ENCODE measurements at regions not wholly inside any gene's neighbourhood (a gene's known extent, or its start where the extent isn't known, plus 50 kb on each side); places are given as distances from the start of the nearest gene placed in this dataset.

GRCh38 chr7:121505540-121506182 is 109.6 kb upstream of the FAM3C start:
- Histone ChIP-seq H3K9me1 (ENCODE audit: control insufficient read depth, extremely low read depth, insufficient read depth, low read length) (no peaks in the 10 kb centered on the region), H3K4me1 (ENCODE audit: control insufficient read depth, extremely low read depth, insufficient read depth, low read length) (peaks cover 11% of the 10 kb centered on the region), H3K79me2 (ENCODE audit: control insufficient read depth, insufficient read depth, low read length) (no peaks in the 10 kb centered on the region), H3K4me2 (ENCODE audit: control insufficient read depth, extremely low read depth, insufficient read depth, low read depth, low read length) (no peak overlapping the region), H3K9me3 (ENCODE audit: control insufficient read depth, low read depth, low read length) (peaks cover 25% of the 10 kb centered on the region), H4K20me1 (ENCODE audit: control insufficient read depth, extremely low read depth, insufficient read depth, low read length) (no peaks in the 10 kb centered on the region), H3K36me3 (ENCODE audit: control insufficient read depth in 2 of 2, extremely low read depth in 1 of 2, insufficient read depth in 2 of 2, low read length in 2 of 2) (no peaks in the 10 kb centered on the region), H2AFZ (ENCODE audit: control insufficient read depth, low read length) (no peak overlapping the region), H3K27ac (ENCODE audit: control insufficient read depth, insufficient read depth, low read length) (peak overlapping the region; percentile 49), H3K27me3 (ENCODE audit: control insufficient read depth, extremely low read depth, insufficient read depth, low read length) (no peaks in the 10 kb centered on the region), H3K9ac (ENCODE audit: control insufficient read depth, extremely low read depth, insufficient read depth, low read length) (no peak overlapping the region), H3K4me3 (ENCODE audit: control insufficient read depth in 2 of 3, extremely low read depth in 1 of 3, insufficient read depth in 2 of 3, low read depth in 1 of 3, low read length in 3 of 3) (no peak overlapping the region)
- dilution Hi-C loops (cut with MboI; ENCODE audit: extremely low pct_ligation_motif_present, low sequenced_read_pairs) = no loop called here
- DNase-seq (ENCODE audit: low read depth, low spot score) (no peak), FAIRE-seq (no peak)
- TF ChIP-seq EZH2 (IDR thresholded peaks at IDR 0.05; ENCODE audit: low read length) (no peak), CTCF (optimal IDR thresholded peaks at IDR 0.05 in 1 of 3, IDR thresholded peaks at IDR 0.05 in 1 of 3, conservative IDR thresholded peaks at IDR 0.05 in 1 of 3; ENCODE audit: extremely low read depth in 1 of 3, insufficient read depth in 2 of 3, low read length in 3 of 3) (no peak)

GRCh38 chr7:121505021-121505420 is 108.9 kb upstream of the FAM3C start:
- Histone ChIP-seq H2AFZ (ENCODE audit: control insufficient read depth, low read length) (peak overlapping the region; percentile 72), H3K27me3 (ENCODE audit: control insufficient read depth, extremely low read depth, insufficient read depth, low read length) (no peaks in the 10 kb centered on the region), H3K9ac (ENCODE audit: control insufficient read depth, extremely low read depth, insufficient read depth, low read length) (no peak overlapping the region), H3K4me3 (ENCODE audit: control insufficient read depth in 2 of 3, extremely low read depth in 1 of 3, insufficient read depth in 2 of 3, low read depth in 1 of 3, low read length in 3 of 3) (peak overlapping the region in 2 of 3 experiments; percentile 14 to 20), H3K27ac (ENCODE audit: control insufficient read depth, insufficient read depth, low read length) (peak overlapping the region; percentile 49), H4K20me1 (ENCODE audit: control insufficient read depth, extremely low read depth, insufficient read depth, low read length) (no peaks in the 10 kb centered on the region), H3K4me2 (ENCODE audit: control insufficient read depth, extremely low read depth, insufficient read depth, low read depth, low read length) (peak overlapping the region; percentile 54), H3K9me1 (ENCODE audit: control insufficient read depth, extremely low read depth, insufficient read depth, low read length) (no peaks in the 10 kb centered on the region), H3K79me2 (ENCODE audit: control insufficient read depth, insufficient read depth, low read length) (no peaks in the 10 kb centered on the region), H3K9me3 (ENCODE audit: control insufficient read depth, low read depth, low read length) (peaks cover 23% of the 10 kb centered on the region), H3K36me3 (ENCODE audit: control insufficient read depth in 2 of 2, extremely low read depth in 1 of 2, insufficient read depth in 2 of 2, low read length in 2 of 2) (no peaks in the 10 kb centered on the region), H3K4me1 (ENCODE audit: control insufficient read depth, extremely low read depth, insufficient read depth, low read length) (peaks cover 11% of the 10 kb centered on the region)
- TF ChIP-seq CTCF (optimal IDR thresholded peaks at IDR 0.05 in 1 of 3, IDR thresholded peaks at IDR 0.05 in 1 of 3, conservative IDR thresholded peaks at IDR 0.05 in 1 of 3; ENCODE audit: extremely low read depth in 1 of 3, insufficient read depth in 2 of 3, low read length in 3 of 3) = no peak
- no peak for TF ChIP-seq EZH2 (IDR thresholded peaks at IDR 0.05; ENCODE audit: low read length)
- FAIRE-seq = peak; percentile 29
- DNase-seq (ENCODE audit: low read depth, low spot score) = peak; percentile 35
- dilution Hi-C loops (cut with MboI; ENCODE audit: extremely low pct_ligation_motif_present, low sequenced_read_pairs) = no loop called here

All from keratinocyte (primary cell).